ENCODE measurements at regions not wholly inside any gene's neighbourhood (a gene's known extent, or its start where the extent isn't known, plus 50 kb on each side); places are given as distances from the start of the nearest gene placed in this dataset.
A peak's percentile ranks its signal among the peaks of the same experiment; 100 is the strongest.
"Not testable (repeated sequence)": the region's sequence is repeated elsewhere in the genome, so short reads cannot be mapped to it uniquely, and the experiment has no call there.

GRCh38 chr3:164418414-164418813 is 659.9 kb downstream of the SI start:
- in situ Hi-C loops (cut with HindIII; ENCODE audit: low pct_ligation_motif_present, low pct_unique_long_range_greater_than_20kb, low sequenced_read_pairs): no loop called here
- DNase-seq: no peak

- no peak for DNase-seq
- in situ Hi-C loops (cut with HindIII; ENCODE audit: low pct_ligation_motif_present, low pct_unique_long_range_greater_than_20kb, low sequenced_read_pairs): no loop called here
These were observed 660.3 kb downstream of the SI start for GRCh38 chr3:164417955-164418354.

GRCh38 chr3:164416491-164417222 is 661.6 kb downstream of the SI start:
- no peak for DNase-seq
- in situ Hi-C loops (cut with HindIII; ENCODE audit: low pct_ligation_motif_present, low pct_unique_long_range_greater_than_20kb, low sequenced_read_pairs): no loop called here

GRCh38 chr3:164408326-164408725 is 670.0 kb downstream of the SI start:
- in situ Hi-C loops (cut with HindIII; ENCODE audit: low pct_ligation_motif_present, low pct_unique_long_range_greater_than_20kb, low sequenced_read_pairs): no loop called here
- DNase-seq: no peak

- in situ Hi-C loops (cut with HindIII; ENCODE audit: low pct_ligation_motif_present, low pct_unique_long_range_greater_than_20kb, low sequenced_read_pairs): no loop called here
- no peak for DNase-seq
These were observed 671.2 kb downstream of the SI start for GRCh38 chr3:164407111-164407510.

GRCh38 chr3:164406281-164406680 is 672.0 kb downstream of the SI start:
- no peak for DNase-seq
- in situ Hi-C loops (cut with HindIII; ENCODE audit: low pct_ligation_motif_present, low pct_unique_long_range_greater_than_20kb, low sequenced_read_pairs): no loop called here

- in situ Hi-C loops (cut with HindIII; ENCODE audit: low pct_ligation_motif_present, low pct_unique_long_range_greater_than_20kb, low sequenced_read_pairs): no loop called here
- no peak for DNase-seq
These were observed 676.4 kb downstream of the SI start for GRCh38 chr3:164401923-164402322.

- peak; percentile 2 for DNase-seq
- in situ Hi-C loops (cut with HindIII; ENCODE audit: low pct_ligation_motif_present, low pct_unique_long_range_greater_than_20kb, low sequenced_read_pairs): not testable (repeated sequence)
These were observed 676.9 kb downstream of the SI start for GRCh38 chr3:164401440-164401839.

- in situ Hi-C loops (cut with HindIII; ENCODE audit: low pct_ligation_motif_present, low pct_unique_long_range_greater_than_20kb, low sequenced_read_pairs): no loop called here
- DNase-seq: no peak
These were observed 680.8 kb downstream of the SI start for GRCh38 chr3:164397462-164397861.

GRCh38 chr3:164393171-164393570 is 685.1 kb downstream of the SI start:
- DNase-seq: no peak
- in situ Hi-C loops (cut with HindIII; ENCODE audit: low pct_ligation_motif_present, low pct_unique_long_range_greater_than_20kb, low sequenced_read_pairs): no loop called here

GRCh38 chr3:164390046-164390445 is 688.2 kb downstream of the SI start:
- no peak for DNase-seq

GRCh38 chr3:164387236-164387635 is 691.1 kb downstream of the SI start:
- in situ Hi-C loops (cut with HindIII; ENCODE audit: low pct_ligation_motif_present, low pct_unique_long_range_greater_than_20kb, low sequenced_read_pairs): no loop called here
- DNase-seq: no peak

More at GRCh38 chr3:164390046-164390445, 688.2 kb downstream of the SI start:
- in situ Hi-C loops (cut with HindIII; ENCODE audit: low pct_ligation_motif_present, low pct_unique_long_range_greater_than_20kb, low sequenced_read_pairs): no loop called here

GRCh38 chr3:164380156-164380555 is 698.1 kb downstream of the SI start:
- DNase-seq: no peak
- in situ Hi-C loops (cut with HindIII; ENCODE audit: low pct_ligation_motif_present, low pct_unique_long_range_greater_than_20kb, low sequenced_read_pairs): no loop called here

- in situ Hi-C loops (cut with HindIII; ENCODE audit: low pct_ligation_motif_present, low pct_unique_long_range_greater_than_20kb, low sequenced_read_pairs): no loop called here
- no peak for DNase-seq
These were observed 700.8 kb downstream of the SI start for GRCh38 chr3:164377466-164377865.

- in situ Hi-C loops (cut with HindIII; ENCODE audit: low pct_ligation_motif_present, low pct_unique_long_range_greater_than_20kb, low sequenced_read_pairs): no loop called here
- no peak for DNase-seq
These were observed 702.3 kb downstream of the SI start for GRCh38 chr3:164375995-164376394.

- in situ Hi-C loops (cut with HindIII; ENCODE audit: low pct_ligation_motif_present, low pct_unique_long_range_greater_than_20kb, low sequenced_read_pairs): no loop called here
- no peak for DNase-seq
These were observed 702.8 kb downstream of the SI start for GRCh38 chr3:164375538-164375937.

GRCh38 chr3:164371681-164372080 is 706.6 kb downstream of the SI start:
- DNase-seq: no peak
- in situ Hi-C loops (cut with HindIII; ENCODE audit: low pct_ligation_motif_present, low pct_unique_long_range_greater_than_20kb, low sequenced_read_pairs): no loop called here

GRCh38 chr3:164370970-164371369 is 707.3 kb downstream of the SI start:
- in situ Hi-C loops (cut with HindIII; ENCODE audit: low pct_ligation_motif_present, low pct_unique_long_range_greater_than_20kb, low sequenced_read_pairs): no loop called here
- no peak for DNase-seq

GRCh38 chr3:164365242-164365641 is 713.1 kb downstream of the SI start:
- DNase-seq: peak; percentile 4
- in situ Hi-C loops (cut with HindIII; ENCODE audit: low pct_ligation_motif_present, low pct_unique_long_range_greater_than_20kb, low sequenced_read_pairs): no loop called here

- in situ Hi-C loops (cut with HindIII; ENCODE audit: low pct_ligation_motif_present, low pct_unique_long_range_greater_than_20kb, low sequenced_read_pairs): no loop called here
- no peak for DNase-seq
These were observed 714.2 kb downstream of the SI start for GRCh38 chr3:164364111-164364510.
